NCI-H2196 treated with DMSO at 0.1 percent for 48 hours (cell line): ENCODE measurements at regions not wholly inside any gene's neighbourhood (a gene's known extent, or its start where the extent isn't known, plus 50 kb on each side); places are given as distances from the start of the nearest gene placed in this dataset.

Source experiments
- DNase-seq: peaks from one replicate; lab custom pipeline; 2025; ENCODE audit not compliant: unreplicated experiment; lab: John Stamatoyannopoulos, UW

- DNase-seq = no peak
Measured at GRCh38 chr4:180898305-180898704, 1344.9 kb upstream of the TENM3 start.

GRCh38 chr4:180900781-180901180 is 1342.4 kb upstream of the TENM3 start:
- DNase-seq = no peak

GRCh38 chr4:180909279-180909678 is 1333.9 kb upstream of the TENM3 start:
- DNase-seq = no peak

GRCh38 chr4:180913750-180914149 is 1329.5 kb upstream of the TENM3 start:
- DNase-seq = no peak

GRCh38 chr4:180923486-180923885 is 1319.7 kb upstream of the TENM3 start:
- DNase-seq = no peak

- DNase-seq = no peak
Measured at GRCh38 chr4:180925805-180926204, 1317.4 kb upstream of the TENM3 start.

- DNase-seq = no peak
Measured at GRCh38 chr4:180926277-180926676, 1316.9 kb upstream of the TENM3 start.

GRCh38 chr4:180932370-180933001 is 1310.7 kb upstream of the TENM3 start:
- DNase-seq = no peak

- DNase-seq = no peak
Measured at GRCh38 chr4:180937083-180937482, 1306.1 kb upstream of the TENM3 start.

- DNase-seq = no peak
Measured at GRCh38 chr4:180940680-180941079, 1302.5 kb upstream of the TENM3 start.

GRCh38 chr4:180942367-180942916 is 1300.8 kb upstream of the TENM3 start:
- no peak for DNase-seq

- DNase-seq = no peak
Measured at GRCh38 chr4:180946188-180946587, 1297.0 kb upstream of the TENM3 start.

GRCh38 chr4:180947425-180947824 is 1295.8 kb upstream of the TENM3 start:
- no peak for DNase-seq

GRCh38 chr4:180949424-180950213 is 1293.6 kb upstream of the TENM3 start:
- no peak for DNase-seq

GRCh38 chr4:180950377-180950776 is 1292.8 kb upstream of the TENM3 start:
- no peak for DNase-seq

GRCh38 chr4:180951312-180951711 is 1291.9 kb upstream of the TENM3 start:
- DNase-seq = no peak

GRCh38 chr4:180953572-180953971 is 1289.6 kb upstream of the TENM3 start:
- no peak for DNase-seq

- no peak for DNase-seq
Measured at GRCh38 chr4:180960743-180961401, 1282.3 kb upstream of the TENM3 start.

- no peak for DNase-seq
Measured at GRCh38 chr4:180962268-180962667, 1280.9 kb upstream of the TENM3 start.

GRCh38 chr4:180966312-180966711 is 1276.9 kb upstream of the TENM3 start:
- DNase-seq = no peak

- no peak for DNase-seq
Measured at GRCh38 chr4:180967936-180968335, 1275.3 kb upstream of the TENM3 start.

GRCh38 chr4:180973894-180974293 is 1269.3 kb upstream of the TENM3 start:
- no peak for DNase-seq
